HG03175 (cell line): ENCODE measurements at regions not wholly inside any gene's neighbourhood (a gene's known extent, or its start where the extent isn't known, plus 50 kb on each side); places are given as distances from the start of the nearest gene placed in this dataset.
"Not testable (repeated sequence)": the region's sequence is repeated elsewhere in the genome, so short reads cannot be mapped to it uniquely, and the experiment has no call there.

ENCODE experiments used
- ATAC-seq: cut with Tn5 transposase; IDR thresholded peaks from one replicate; pipeline ENCODE4 v1.9.1; 2021; ENCODE audit warnings: mild to moderate bottlenecking, moderate library complexity; ENCODE audit not compliant: unreplicated experiment

GRCh38 chr14:38593476-38593875, 337.6 kb upstream of the CLEC14A start:
- ATAC-seq = no peak

- no peak for ATAC-seq
These were observed 337.0 kb upstream of the CLEC14A start for GRCh38 chr14:38592764-38593442.

GRCh38 chr14:38589747-38590350, 334.0 kb upstream of the CLEC14A start:
- no peak for ATAC-seq

GRCh38 chr14:38583471-38583870, 327.6 kb upstream of the CLEC14A start:
- no peak for ATAC-seq

GRCh38 chr14:38578278-38578681, 322.4 kb upstream of the CLEC14A start:
- ATAC-seq = no peak

- ATAC-seq = no peak
These were observed 311.8 kb upstream of the CLEC14A start for GRCh38 chr14:38567703-38568102.

- no peak for ATAC-seq
These were observed 305.8 kb upstream of the CLEC14A start for GRCh38 chr14:38561657-38562056.

GRCh38 chr14:38559711-38560110, 303.8 kb upstream of the CLEC14A start:
- ATAC-seq = no peak

GRCh38 chr14:38557391-38557790, 301.5 kb upstream of the CLEC14A start:
- ATAC-seq = not testable (repeated sequence)

- no peak for ATAC-seq
These were observed 300.4 kb upstream of the CLEC14A start for GRCh38 chr14:38556252-38556651.

- no peak for ATAC-seq
These were observed 298.1 kb upstream of the CLEC14A start for GRCh38 chr14:38554026-38554425.

GRCh38 chr14:38553586-38553985, 297.7 kb upstream of the CLEC14A start:
- ATAC-seq = no peak

- no peak for ATAC-seq
These were observed 293.7 kb upstream of the CLEC14A start for GRCh38 chr14:38549564-38549963.

- ATAC-seq = no peak
These were observed 292.1 kb upstream of the CLEC14A start for GRCh38 chr14:38547961-38548490.

GRCh38 chr14:38546932-38547551, 291.1 kb upstream of the CLEC14A start:
- ATAC-seq = no peak

GRCh38 chr14:38544776-38545175, 288.9 kb upstream of the CLEC14A start:
- no peak for ATAC-seq

GRCh38 chr14:38543851-38544250, 288.0 kb upstream of the CLEC14A start:
- not testable (repeated sequence) for ATAC-seq

GRCh38 chr14:38538053-38538452, 282.2 kb upstream of the CLEC14A start:
- ATAC-seq = not testable (repeated sequence)

GRCh38 chr14:38536376-38537038, 280.6 kb upstream of the CLEC14A start:
- ATAC-seq = no peak

GRCh38 chr14:38528582-38528981, 272.7 kb upstream of the CLEC14A start:
- no peak for ATAC-seq

GRCh38 chr14:38527502-38527878, 271.6 kb upstream of the CLEC14A start:
- no peak for ATAC-seq
